ENCODE measurements at regions not wholly inside any gene's neighbourhood (a gene's known extent, or its start where the extent isn't known, plus 50 kb on each side); places are given as distances from the start of the nearest gene placed in this dataset.

GRCh38 chr6:23282252-23283021 lies 713.1 kb downstream of the HDGFL1 start:
- TF ChIP-seq CTCF (conservative IDR thresholded peaks at IDR 0.05) (no peak), EZH2 (IDR thresholded peaks at IDR 0.05; ENCODE audit: low read depth) (no peak)
